ENCODE measurements at regions not wholly inside any gene's neighbourhood (a gene's known extent, or its start where the extent isn't known, plus 50 kb on each side); places are given as distances from the start of the nearest gene placed in this dataset.

DNA sequence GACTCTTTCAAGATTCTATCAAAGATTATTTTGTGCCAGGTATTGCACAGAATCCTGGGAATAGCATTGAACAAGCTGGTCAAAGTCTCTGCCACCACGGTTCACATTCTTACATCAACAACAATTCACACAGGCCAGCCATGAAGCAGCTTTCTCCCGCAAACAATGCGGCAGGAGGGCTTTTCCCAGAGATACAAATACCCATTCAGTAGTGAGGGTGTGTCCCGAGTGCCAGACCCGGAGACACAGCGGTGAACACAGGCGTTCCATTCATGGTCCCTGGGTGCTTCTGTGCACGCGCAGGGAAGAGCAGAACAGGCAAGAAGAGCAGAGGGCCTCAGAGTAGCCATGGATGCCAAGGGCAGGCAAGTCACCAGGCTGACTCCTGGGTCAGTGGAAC, 83.3 kb upstream of the PDE10A start:
- no peak for DNase-seq
- no peak overlapping the region for H3K4me3 ChIP-seq
- H3K27me3 ChIP-seq: 0 out of 2 replicates have a peak, but pooled peaks cover 2% of the 10 kb centered on the region
- H3K36me3 ChIP-seq: no peaks in the 10 kb centered on the region
- no peaks in the 10 kb centered on the region for H3K4me1 ChIP-seq
- H3K9me3 ChIP-seq (replicated peaks): no peaks in the 10 kb centered on the region
- H3K27ac ChIP-seq: no peak overlapping the region

DNA sequence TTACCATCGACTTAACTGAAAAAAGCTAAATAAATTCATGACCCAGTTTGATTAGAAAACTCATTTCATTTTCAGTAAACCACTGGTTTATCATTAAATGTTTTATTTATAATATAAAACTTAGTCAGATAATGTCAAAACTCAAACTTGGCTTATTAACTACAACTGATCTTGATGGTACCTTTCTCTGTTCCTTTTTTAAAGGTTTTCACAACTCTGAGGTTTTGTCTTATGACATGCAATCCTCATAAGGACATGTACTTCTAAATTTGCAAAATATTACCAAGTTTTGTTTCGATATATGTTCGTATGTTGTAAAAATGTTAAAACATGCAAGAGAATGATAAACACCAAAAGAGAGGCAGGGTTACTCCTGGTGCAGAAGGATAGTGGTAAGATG, 82.5 kb upstream of the PDE10A start:
- no peak for DNase-seq
- Histone ChIP-seq H3K27me3 (0 out of 2 replicates have a peak, but pooled peaks cover 2% of the 10 kb centered on the region), H3K4me1 (no peaks in the 10 kb centered on the region), H3K27ac (no peak overlapping the region), H3K4me3 (no peak overlapping the region), H3K9me3 (replicated peaks) (no peaks in the 10 kb centered on the region), H3K36me3 (no peaks in the 10 kb centered on the region)

- H3K4me3 ChIP-seq: no peak overlapping the region
Observed at GRCh38 chr6:165744555-165745228, 81.7 kb upstream of the PDE10A start.

DNA sequence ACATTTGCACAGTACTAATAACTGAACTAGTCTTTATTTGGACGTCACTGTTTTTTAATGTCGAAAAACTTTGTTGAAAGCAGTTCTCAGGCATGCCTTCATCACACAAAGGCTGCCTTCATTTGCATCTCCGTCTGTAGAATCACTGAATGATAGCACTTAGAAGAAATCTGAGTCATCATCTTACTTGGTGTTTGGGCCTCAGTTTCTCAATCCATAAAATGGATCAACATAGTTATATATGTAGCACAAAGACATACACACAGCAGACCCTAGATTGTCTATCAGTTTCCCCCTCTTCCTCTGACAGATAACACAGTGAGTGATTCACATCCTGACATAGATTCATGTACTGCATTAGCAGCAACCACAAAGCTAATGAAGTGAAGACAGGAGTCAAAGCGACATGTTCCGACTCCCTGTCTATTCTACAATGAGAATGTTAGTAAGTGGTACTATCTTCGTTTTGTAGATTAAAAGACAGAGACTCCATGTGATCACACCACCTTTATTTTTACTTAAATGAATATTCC, 80.4 kb upstream of the PDE10A start:
- DNase-seq: no peak

More at GRCh38 chr6:165744555-165745228, 81.7 kb upstream of the PDE10A start:
- no peaks in the 10 kb centered on the region for H3K4me1 ChIP-seq
- H3K27ac ChIP-seq: no peak overlapping the region
- DNase-seq: no peak
- H3K9me3 ChIP-seq (replicated peaks): no peaks in the 10 kb centered on the region
- 0 out of 2 replicates have a peak, but pooled peaks cover 2% of the 10 kb centered on the region for H3K27me3 ChIP-seq
- no peaks in the 10 kb centered on the region for H3K36me3 ChIP-seq

DNA sequence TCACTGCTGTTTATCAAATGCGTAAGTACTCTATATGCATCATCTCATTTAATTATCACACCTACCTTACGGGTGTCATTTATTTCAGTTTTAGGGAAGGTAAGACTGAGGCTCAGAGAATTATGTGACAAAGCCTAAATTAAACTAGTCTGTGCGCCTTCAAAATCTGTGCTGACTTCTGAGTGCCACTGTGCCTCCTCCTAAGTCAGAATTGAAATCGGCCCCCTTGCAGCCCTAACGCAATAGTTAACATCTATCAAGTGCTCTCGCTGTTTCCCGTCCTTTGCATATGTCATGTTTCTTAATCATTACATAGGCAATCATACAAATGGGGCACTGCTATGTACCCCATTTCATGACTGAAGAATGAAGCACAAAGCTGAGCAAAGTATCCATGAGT, 79.0 kb upstream of the PDE10A start:
- H3K27ac ChIP-seq: no peak overlapping the region
- H3K4me1 ChIP-seq: no peaks in the 10 kb centered on the region
- DNase-seq: no peak
- no peaks in the 10 kb centered on the region for H3K9me3 ChIP-seq (replicated peaks)
- no peak overlapping the region for H3K4me3 ChIP-seq
- no peaks in the 10 kb centered on the region for H3K36me3 ChIP-seq
- 0 out of 2 replicates have a peak, but pooled peaks cover 2% of the 10 kb centered on the region for H3K27me3 ChIP-seq

More for the DNA sequence above, 80.4 kb upstream of the PDE10A start:
- Histone ChIP-seq H3K27me3 (0 out of 2 replicates have a peak, but pooled peaks cover 2% of the 10 kb centered on the region), H3K36me3 (no peaks in the 10 kb centered on the region), H3K4me1 (no peaks in the 10 kb centered on the region), H3K9me3 (replicated peaks) (no peaks in the 10 kb centered on the region), H3K27ac (no peak overlapping the region), H3K4me3 (no peak overlapping the region)

- Histone ChIP-seq H3K27me3 (no peaks in the 10 kb centered on the region), H3K27ac (no peak overlapping the region), H3K36me3 (no peaks in the 10 kb centered on the region), H3K4me3 (no peak overlapping the region), H3K9me3 (replicated peaks) (no peaks in the 10 kb centered on the region), H3K4me1 (no peaks in the 10 kb centered on the region)
- DNase-seq: no peak
Observed at GRCh38 chr6:165737396-165737795, 74.4 kb upstream of the PDE10A start.

DNA sequence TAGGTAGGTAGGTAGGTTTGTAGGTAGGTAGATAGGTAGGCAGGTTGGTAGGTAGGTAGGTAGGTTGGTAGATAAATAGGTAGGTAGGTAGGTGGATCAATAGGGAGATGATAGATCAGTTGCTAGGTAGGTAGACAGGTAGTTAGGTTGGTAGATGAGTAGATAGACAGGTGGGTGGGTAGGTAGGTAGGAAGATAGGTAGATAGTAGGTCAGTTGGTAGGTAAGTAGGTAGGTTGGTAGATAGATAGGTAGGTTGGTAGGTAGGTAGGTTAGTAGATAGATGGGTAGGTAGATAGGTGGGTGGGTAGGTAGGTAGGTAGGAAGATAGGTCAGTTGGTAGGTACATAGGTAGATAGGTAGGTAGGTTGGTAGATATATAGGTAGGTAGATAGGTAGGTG, 72.0 kb upstream of the PDE10A start:
- no peaks in the 10 kb centered on the region for H3K9me3 ChIP-seq (replicated peaks)
- DNase-seq: no peak
- no peaks in the 10 kb centered on the region for H3K36me3 ChIP-seq
- H3K27ac ChIP-seq: no peak overlapping the region
- H3K4me3 ChIP-seq: no peak overlapping the region
- H3K27me3 ChIP-seq: no peaks in the 10 kb centered on the region
- H3K4me1 ChIP-seq: no peaks in the 10 kb centered on the region

DNA sequence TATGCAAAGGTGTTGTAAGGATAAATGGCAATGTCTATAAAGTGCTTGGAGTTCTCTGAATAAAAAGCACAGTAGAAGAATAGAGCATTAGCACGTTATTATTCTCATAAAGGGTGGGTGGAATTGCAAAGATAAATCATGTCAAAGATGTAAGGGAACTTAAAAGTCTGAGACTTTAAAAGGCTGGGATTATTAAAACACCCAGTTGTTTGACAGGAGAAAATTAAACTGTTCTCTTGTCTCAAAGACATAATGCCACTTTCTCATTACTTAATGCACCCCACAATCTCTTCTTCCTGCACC, 70.4 kb upstream of the PDE10A start:
- H3K27me3 ChIP-seq: no peaks in the 10 kb centered on the region

DNA sequence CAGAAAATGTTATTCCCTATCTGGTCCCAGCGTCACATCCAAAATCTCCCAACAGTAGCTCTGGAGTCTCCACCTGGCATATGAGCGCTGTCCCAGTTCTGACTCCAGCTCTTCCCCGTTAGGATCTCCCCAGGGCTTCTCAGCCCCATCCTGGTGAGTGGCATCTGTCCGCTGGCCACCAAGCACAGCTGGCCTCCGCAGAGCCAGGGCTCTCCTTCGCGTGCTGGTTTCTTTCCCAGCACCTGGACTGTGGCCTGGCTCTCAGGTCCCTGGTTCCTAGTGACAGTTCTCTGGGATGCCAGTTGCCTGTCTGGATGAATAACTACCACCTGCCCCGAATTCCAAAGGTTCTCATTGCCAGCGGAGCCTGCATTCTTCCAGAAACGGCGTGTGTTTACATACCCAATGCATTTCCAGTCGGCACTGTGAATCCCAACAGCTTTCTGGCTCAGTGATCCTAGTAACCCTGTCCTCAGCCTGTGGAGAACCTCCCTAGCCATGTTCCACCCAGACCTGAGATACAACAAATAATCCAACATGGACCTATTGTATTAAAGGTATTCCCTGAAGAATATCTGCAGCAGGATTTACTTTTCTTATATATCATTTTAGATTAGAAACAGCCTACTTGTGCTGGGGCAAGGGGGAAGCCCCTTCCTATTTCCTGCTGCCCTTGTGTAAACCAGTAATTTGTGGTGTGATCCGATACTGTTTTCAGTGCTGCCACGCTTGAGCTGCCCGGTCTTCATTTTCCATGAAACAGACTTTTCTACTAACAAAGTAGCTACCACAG, 69.9 kb upstream of the PDE10A start:
- no peak overlapping the region for H3K27ac ChIP-seq
- H3K27me3 ChIP-seq: no peaks in the 10 kb centered on the region
- no peak for DNase-seq
- no peaks in the 10 kb centered on the region for H3K36me3 ChIP-seq
- H3K4me3 ChIP-seq: no peak overlapping the region
- no peaks in the 10 kb centered on the region for H3K4me1 ChIP-seq
- no peaks in the 10 kb centered on the region for H3K9me3 ChIP-seq (replicated peaks)

More for the DNA sequence above, 70.4 kb upstream of the PDE10A start:
- DNase-seq: no peak
- Histone ChIP-seq H3K27ac (no peak overlapping the region), H3K4me3 (no peak overlapping the region), H3K36me3 (no peaks in the 10 kb centered on the region), H3K9me3 (replicated peaks) (no peaks in the 10 kb centered on the region), H3K4me1 (no peaks in the 10 kb centered on the region)

GRCh38 chr6:165729307-165729936, 66.4 kb upstream of the PDE10A start:
- Histone ChIP-seq H3K4me3 (no peak overlapping the region), H3K27me3 (no peaks in the 10 kb centered on the region), H3K4me1 (no peaks in the 10 kb centered on the region; the same call in 1 of the 2 replicates), H3K36me3 (no peaks in the 10 kb centered on the region), H3K9me3 (replicated peaks) (no peaks in the 10 kb centered on the region), H3K27ac (no peak overlapping the region)
- peak; percentile 36 to 68 for DNase-seq

DNA sequence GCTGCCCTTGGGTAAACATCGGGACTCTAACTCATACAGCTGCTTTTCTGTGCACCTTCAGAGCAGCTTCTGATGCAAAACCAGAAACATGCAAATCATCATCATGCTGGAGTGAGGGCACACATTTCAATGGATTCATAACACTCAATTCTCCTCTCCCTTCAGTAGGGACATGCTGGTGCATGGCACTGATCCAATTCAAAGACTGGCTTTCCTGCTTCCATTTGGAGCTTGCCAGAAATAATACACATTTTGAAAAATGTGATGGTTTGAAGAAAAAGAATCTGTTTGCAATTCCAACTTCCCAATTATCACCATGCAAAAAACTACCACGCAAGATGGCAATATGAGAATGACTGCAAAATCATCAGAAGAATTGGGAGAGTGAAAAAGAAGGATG, 65.2 kb upstream of the PDE10A start:
- Histone ChIP-seq H3K27me3 (no peaks in the 10 kb centered on the region), H3K4me1 (no peaks in the 10 kb centered on the region; the same call in 1 of the 2 replicates), H3K9me3 (replicated peaks) (no peaks in the 10 kb centered on the region), H3K27ac (no peak overlapping the region), H3K36me3 (no peaks in the 10 kb centered on the region), H3K4me3 (no peak overlapping the region)
- no peak for DNase-seq

- no peaks in the 10 kb centered on the region; the same call in 1 of the 2 replicates for H3K4me1 ChIP-seq
- H3K27ac ChIP-seq: no peak overlapping the region
- peak; percentile 16 to 19 for DNase-seq
- H3K36me3 ChIP-seq: no peaks in the 10 kb centered on the region
- H3K27me3 ChIP-seq: no peaks in the 10 kb centered on the region
- peak overlapping the region; percentile 25 for H3K4me3 ChIP-seq
- no peaks in the 10 kb centered on the region for H3K9me3 ChIP-seq (replicated peaks)
Observed at GRCh38 chr6:165726965-165727381, 63.9 kb upstream of the PDE10A start.

DNA sequence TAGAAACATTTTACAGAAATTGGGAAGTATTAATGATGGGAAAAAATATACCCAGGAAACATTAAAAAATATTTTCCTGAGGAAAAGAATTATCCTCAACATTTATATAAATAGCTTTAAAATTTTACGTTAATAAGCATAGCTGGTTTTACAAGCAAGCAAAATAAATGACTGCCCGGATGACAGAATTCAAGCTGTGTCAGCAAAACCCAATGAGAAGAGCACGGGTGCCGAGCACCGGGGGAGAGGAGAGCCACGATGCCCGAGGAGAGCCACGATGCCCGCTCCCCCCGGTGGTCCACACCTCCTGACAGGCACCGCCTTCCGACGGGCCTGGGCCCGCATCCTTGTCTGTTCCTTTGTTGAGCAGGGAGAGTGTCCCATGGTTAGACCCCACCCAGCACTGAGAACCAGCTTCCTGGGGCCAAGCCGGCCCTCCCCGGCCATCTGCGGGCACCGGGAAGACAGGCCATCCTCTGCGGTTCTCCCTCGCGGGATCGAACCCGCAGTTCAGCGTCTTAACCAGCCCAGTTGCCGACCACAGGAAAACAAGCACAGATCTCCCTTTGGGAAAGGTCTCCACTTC, 63.3 kb upstream of the PDE10A start:
- H3K9me3 ChIP-seq (replicated peaks): no peaks in the 10 kb centered on the region
- H3K36me3 ChIP-seq: no peaks in the 10 kb centered on the region
- H3K4me1 ChIP-seq: no peaks in the 10 kb centered on the region; the same call in 1 of the 2 replicates
- no peak overlapping the region for H3K27ac ChIP-seq
- no peak overlapping the region for H3K4me3 ChIP-seq
- no peaks in the 10 kb centered on the region for H3K27me3 ChIP-seq
- no peak for DNase-seq

DNA sequence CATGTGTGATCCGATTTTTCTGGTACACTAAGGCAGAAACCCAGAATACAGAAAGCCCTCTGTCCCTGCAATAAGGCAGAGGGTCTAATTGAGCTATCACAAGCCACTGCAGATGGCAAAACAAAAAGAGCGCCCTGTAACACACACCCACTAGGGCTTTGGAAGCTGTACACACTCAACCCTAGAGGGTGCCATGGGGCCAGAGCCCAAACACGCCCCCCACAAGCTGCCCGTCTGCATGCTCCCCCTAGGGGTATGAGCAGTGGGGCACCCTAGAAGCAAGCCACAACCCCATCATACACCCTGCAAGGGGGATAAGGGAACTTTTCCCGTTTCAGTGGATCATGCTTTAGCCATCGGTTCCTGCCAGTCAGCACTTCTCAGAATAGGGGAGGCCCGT, 62.2 kb upstream of the PDE10A start:
- H3K4me1 ChIP-seq: no peaks in the 10 kb centered on the region; the same call in 1 of the 2 replicates
- no peaks in the 10 kb centered on the region for H3K27me3 ChIP-seq
- H3K27ac ChIP-seq: no peak overlapping the region
- H3K9me3 ChIP-seq (replicated peaks): no peaks in the 10 kb centered on the region
- no peak overlapping the region for H3K4me3 ChIP-seq
- H3K36me3 ChIP-seq: no peaks in the 10 kb centered on the region
- no peak for DNase-seq

DNA sequence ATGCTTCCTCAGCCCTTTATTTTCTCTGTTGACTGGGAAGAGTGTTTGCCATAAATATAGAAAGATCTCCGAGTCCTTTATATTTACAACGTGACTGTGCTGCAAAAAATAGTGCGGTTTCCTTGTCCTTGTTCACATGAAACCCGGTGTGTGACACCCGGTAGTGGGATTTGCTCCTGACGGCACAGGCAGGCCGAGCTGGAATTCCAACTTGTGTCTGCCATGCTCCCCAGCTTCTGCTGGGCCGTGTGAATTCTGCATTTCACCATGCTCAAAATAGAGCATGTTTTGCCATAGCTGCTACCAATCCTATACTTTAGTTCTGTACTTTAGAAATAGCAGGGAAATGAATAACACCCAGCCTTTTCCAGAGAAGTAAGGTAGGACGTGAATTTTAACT, 60.3 kb upstream of the PDE10A start:
- H3K9me3 ChIP-seq (replicated peaks): no peaks in the 10 kb centered on the region
- H3K4me1 ChIP-seq: peaks cover 1% of the 10 kb centered on the region; the same call in 1 of the 2 replicates
- no peaks in the 10 kb centered on the region for H3K27me3 ChIP-seq
- H3K4me3 ChIP-seq: no peak overlapping the region
- H3K27ac ChIP-seq: no peak overlapping the region
- no peak for DNase-seq
- no peaks in the 10 kb centered on the region for H3K36me3 ChIP-seq
